Activated CD4-positive, alpha-beta T cell treated with anti-CD3 and anti-CD28 coated beads, Interleukin-2, amount 10 ng/mL, durations not matched to agents 24 days and 14 days (primary cell): ENCODE measurements at regions not wholly inside any gene's neighbourhood (a gene's known extent, or its start where the extent isn't known, plus 50 kb on each side); places are given as distances from the start of the nearest gene placed in this dataset.
"Not testable (repeated sequence)": the region's sequence is repeated elsewhere in the genome, so short reads cannot be mapped to it uniquely, and the experiment has no call there.

Experiments
- DNase-seq: peaks from one replicate; pipeline ENCODE4 v3.0.0; 2022
- H3K27ac Mint-ChIP-seq: one replicate; pipeline ENCODE4 v1.8.0; 2022; ENCODE audit warnings: mild to moderate bottlenecking, mixed read lengths
- H3K27me3 Mint-ChIP-seq: one replicate; pipeline ENCODE4 v1.8.0; 2022; ENCODE audit warnings: mixed read lengths
- H3K36me3 Mint-ChIP-seq: one replicate; pipeline ENCODE4 v1.8.0; 2022; ENCODE audit warnings: low read depth, mild to moderate bottlenecking, mixed read lengths
- H3K4me1 Mint-ChIP-seq: one replicate; pipeline ENCODE4 v1.8.0; 2021; ENCODE audit warnings: mixed read lengths
- H3K4me3 Mint-ChIP-seq: one replicate; pipeline ENCODE4 v1.8.0; 2022; ENCODE audit warnings: mild to moderate bottlenecking, moderate library complexity, mixed read lengths
- H3K9me3 Mint-ChIP-seq: one replicate; pipeline ENCODE4 v1.8.0; 2021; ENCODE audit warnings: mixed read lengths
- intact Hi-C: fragments of 100-400 bp; cut with micrococcal nuclease; formaldehyde crosslinking; loops from one replicate; pipeline ENCODE4 v1.15.1; 2023

- H3K4me3 Mint-ChIP-seq, result no peak overlapping the region
Measured at GRCh38 chr11:87603887-87604286, 566.2 kb downstream of the TMEM135 start.

GRCh38 chr11:87602776-87603175, 565.0 kb downstream of the TMEM135 start:
- H3K27me3 Mint-ChIP-seq, result no peaks in the 10 kb centered on the region
- H3K9me3 Mint-ChIP-seq, result no peaks in the 10 kb centered on the region
- no peaks in the 10 kb centered on the region for H3K36me3 Mint-ChIP-seq
- no peak overlapping the region for H3K4me3 Mint-ChIP-seq
- no peaks in the 10 kb centered on the region for H3K4me1 Mint-ChIP-seq
- DNase-seq, result no peak
- intact Hi-C loops, result no loop called here
- H3K27ac Mint-ChIP-seq, result no peak overlapping the region

More at GRCh38 chr11:87603887-87604286, 566.2 kb downstream of the TMEM135 start:
- no peak for DNase-seq
- no peaks in the 10 kb centered on the region for H3K9me3 Mint-ChIP-seq
- H3K4me1 Mint-ChIP-seq, result no peaks in the 10 kb centered on the region
- no peak overlapping the region for H3K27ac Mint-ChIP-seq
- intact Hi-C loops, result no loop called here
- no peaks in the 10 kb centered on the region for H3K36me3 Mint-ChIP-seq
- no peaks in the 10 kb centered on the region for H3K27me3 Mint-ChIP-seq

GRCh38 chr11:87600938-87601337, 563.2 kb downstream of the TMEM135 start:
- Mint-ChIP-seq H3K36me3 (no peaks in the 10 kb centered on the region), H3K4me1 (no peaks in the 10 kb centered on the region), H3K27ac (no peak overlapping the region), H3K4me3 (no peak overlapping the region), H3K27me3 (no peaks in the 10 kb centered on the region), H3K9me3 (no peaks in the 10 kb centered on the region)
- no peak for DNase-seq
- intact Hi-C loops, result no loop called here

- Mint-ChIP-seq H3K9me3 (no peaks in the 10 kb centered on the region), H3K4me3 (no peak overlapping the region), H3K27me3 (no peaks in the 10 kb centered on the region), H3K36me3 (no peaks in the 10 kb centered on the region), H3K27ac (no peak overlapping the region), H3K4me1 (no peaks in the 10 kb centered on the region)
- DNase-seq, result no peak
- intact Hi-C loops, result no loop called here
Measured at GRCh38 chr11:87597725-87598124, 560.0 kb downstream of the TMEM135 start.

- DNase-seq, result no peak
- H3K27ac Mint-ChIP-seq, result no peak overlapping the region
- H3K27me3 Mint-ChIP-seq, result no peaks in the 10 kb centered on the region
- H3K4me1 Mint-ChIP-seq, result no peaks in the 10 kb centered on the region
- H3K36me3 Mint-ChIP-seq, result no peaks in the 10 kb centered on the region
- peaks cover 4% of the 10 kb centered on the region for H3K9me3 Mint-ChIP-seq
- no peak overlapping the region for H3K4me3 Mint-ChIP-seq
- intact Hi-C loops, result no loop called here
Measured at GRCh38 chr11:87596176-87596575, 558.4 kb downstream of the TMEM135 start.

- Mint-ChIP-seq H3K27me3 (no peaks in the 10 kb centered on the region), H3K4me3 (no peak overlapping the region), H3K9me3 (peaks cover 22% of the 10 kb centered on the region), H3K36me3 (no peaks in the 10 kb centered on the region), H3K27ac (no peak overlapping the region), H3K4me1 (no peaks in the 10 kb centered on the region)
- DNase-seq, result no peak
- intact Hi-C loops, result no loop called here
Measured at GRCh38 chr11:87589082-87589481, 551.3 kb downstream of the TMEM135 start.

GRCh38 chr11:87585613-87586012, 547.9 kb downstream of the TMEM135 start:
- H3K27ac Mint-ChIP-seq, DNase-seq, H3K36me3 Mint-ChIP-seq, H3K4me1 Mint-ChIP-seq, intact Hi-C loops, H3K27me3 Mint-ChIP-seq, H3K4me3 Mint-ChIP-seq: not testable (repeated sequence)
- H3K9me3 Mint-ChIP-seq, result peaks cover 18% of the 10 kb centered on the region

- Mint-ChIP-seq H3K27me3 (no peaks in the 10 kb centered on the region), H3K4me3 (no peak overlapping the region), H3K27ac (no peak overlapping the region), H3K9me3 (peaks cover 6% of the 10 kb centered on the region), H3K4me1 (no peaks in the 10 kb centered on the region), H3K36me3 (no peaks in the 10 kb centered on the region)
- intact Hi-C loops, result no loop called here
- no peak for DNase-seq
Measured at GRCh38 chr11:87583931-87584330, 546.2 kb downstream of the TMEM135 start.

GRCh38 chr11:87575088-87575487, 537.4 kb downstream of the TMEM135 start:
- no peaks in the 10 kb centered on the region for H3K9me3 Mint-ChIP-seq
- H3K36me3 Mint-ChIP-seq, result no peaks in the 10 kb centered on the region
- intact Hi-C loops, result no loop called here

GRCh38 chr11:87574193-87574592, 536.5 kb downstream of the TMEM135 start:
- Mint-ChIP-seq H3K9me3 (no peaks in the 10 kb centered on the region), H3K27ac (no peak overlapping the region), H3K4me1 (no peaks in the 10 kb centered on the region), H3K27me3 (no peaks in the 10 kb centered on the region), H3K4me3 (no peak overlapping the region), H3K36me3 (no peaks in the 10 kb centered on the region)
- intact Hi-C loops, result no loop called here
- DNase-seq, result no peak

More at GRCh38 chr11:87575088-87575487, 537.4 kb downstream of the TMEM135 start:
- Mint-ChIP-seq H3K27me3 (no peaks in the 10 kb centered on the region), H3K27ac (no peak overlapping the region), H3K4me3 (no peak overlapping the region), H3K4me1 (no peaks in the 10 kb centered on the region)
- no peak for DNase-seq

- no peaks in the 10 kb centered on the region for H3K36me3 Mint-ChIP-seq
- intact Hi-C loops, result no loop called here
Measured at GRCh38 chr11:87573708-87574107, 536.0 kb downstream of the TMEM135 start.

GRCh38 chr11:87572881-87573280, 535.1 kb downstream of the TMEM135 start:
- Mint-ChIP-seq H3K27ac (no peak overlapping the region), H3K4me1 (no peaks in the 10 kb centered on the region), H3K4me3 (no peak overlapping the region), H3K9me3 (no peaks in the 10 kb centered on the region), H3K27me3 (no peaks in the 10 kb centered on the region), H3K36me3 (no peaks in the 10 kb centered on the region)
- no peak for DNase-seq
- intact Hi-C loops, result no loop called here

More at GRCh38 chr11:87573708-87574107, 536.0 kb downstream of the TMEM135 start:
- no peak for DNase-seq
- Mint-ChIP-seq H3K4me3 (no peak overlapping the region), H3K9me3 (no peaks in the 10 kb centered on the region), H3K27ac (no peak overlapping the region), H3K4me1 (no peaks in the 10 kb centered on the region), H3K27me3 (no peaks in the 10 kb centered on the region)

- Mint-ChIP-seq H3K27me3 (no peaks in the 10 kb centered on the region), H3K4me3 (no peak overlapping the region), H3K9me3 (peaks cover 3% of the 10 kb centered on the region), H3K4me1 (no peaks in the 10 kb centered on the region), H3K36me3 (no peaks in the 10 kb centered on the region), H3K27ac (no peak overlapping the region)
- intact Hi-C loops, result no loop called here
- DNase-seq, result no peak
Measured at GRCh38 chr11:87560352-87560751, 522.6 kb downstream of the TMEM135 start.

- H3K4me3 Mint-ChIP-seq, H3K27ac Mint-ChIP-seq: not testable (repeated sequence)
Measured at GRCh38 chr11:87559852-87560251, 522.1 kb downstream of the TMEM135 start.

GRCh38 chr11:87555101-87555500, 517.4 kb downstream of the TMEM135 start:
- no peaks in the 10 kb centered on the region for H3K27me3 Mint-ChIP-seq
- peaks cover 11% of the 10 kb centered on the region for H3K9me3 Mint-ChIP-seq
- intact Hi-C loops, result no loop called here
- H3K27ac Mint-ChIP-seq, result no peak overlapping the region
- H3K4me3 Mint-ChIP-seq, result no peak overlapping the region
- DNase-seq, result no peak
- H3K4me1 Mint-ChIP-seq, result no peaks in the 10 kb centered on the region
- H3K36me3 Mint-ChIP-seq, result no peaks in the 10 kb centered on the region

More at GRCh38 chr11:87559852-87560251, 522.1 kb downstream of the TMEM135 start:
- H3K36me3 Mint-ChIP-seq, H3K27me3 Mint-ChIP-seq, DNase-seq, H3K4me1 Mint-ChIP-seq, intact Hi-C loops, H3K9me3 Mint-ChIP-seq: not testable (repeated sequence)
